Mucosa of stomach (tissue), 1 donor: ENCODE measurements at regions not wholly inside any gene's neighbourhood (a gene's known extent, or its start where the extent isn't known, plus 50 kb on each side); places are given as distances from the start of the nearest gene placed in this dataset.
"Not testable (repeated sequence)": the region's sequence is repeated elsewhere in the genome, so short reads cannot be mapped to it uniquely, and the experiment has no call there.

Experiments
- H3K27me3 ChIP-seq: one replicate; pipeline ENCODE4 v1.7.0; 2013; ENCODE audit warnings: mild to moderate bottlenecking, low read length; ENCODE audit not compliant: control insufficient read depth, insufficient read depth
- H3K36me3 ChIP-seq: one replicate; pipeline ENCODE4 v1.7.0; 2013; ENCODE audit warnings: low read length; ENCODE audit not compliant: control insufficient read depth, insufficient read depth
- H3K4me1 ChIP-seq: one replicate; pipeline ENCODE4 v1.7.0; 2013; ENCODE audit warnings: mild to moderate bottlenecking, low read length; ENCODE audit not compliant: control insufficient read depth, insufficient read depth
- H3K4me3 ChIP-seq: one replicate; pipeline ENCODE4 v1.7.0; 2013; ENCODE audit warnings: low read length
- H3K9ac ChIP-seq: one replicate; pipeline ENCODE4 v1.7.0; 2013; ENCODE audit warnings: mild to moderate bottlenecking, low read length, moderate library complexity
- H3K9me3 ChIP-seq: one replicate; pipeline ENCODE4 v1.7.0; 2013; ENCODE audit warnings: mild to moderate bottlenecking, low read length, moderate library complexity; ENCODE audit not compliant: control insufficient read depth
- donor health status: Pancreatic carcinoma.

- no peaks in the 10 kb centered on the region for H3K36me3 ChIP-seq
- H3K4me1 ChIP-seq, result no peaks in the 10 kb centered on the region
- H3K4me3 ChIP-seq, result no peak overlapping the region
- H3K9me3 ChIP-seq, result no peaks in the 10 kb centered on the region
- no peak overlapping the region for H3K9ac ChIP-seq
- no peaks in the 10 kb centered on the region for H3K27me3 ChIP-seq
Observed at GRCh38 chr10:10727812-10728211, 289.9 kb upstream of the CELF2 start.

GRCh38 chr10:10730471-10731043, 287.1 kb upstream of the CELF2 start:
- Histone ChIP-seq H3K9me3 (no peaks in the 10 kb centered on the region), H3K4me1 (no peaks in the 10 kb centered on the region), H3K36me3 (no peaks in the 10 kb centered on the region), H3K27me3 (no peaks in the 10 kb centered on the region), H3K9ac (no peak overlapping the region), H3K4me3 (no peak overlapping the region)

GRCh38 chr10:10731366-10731765, 286.3 kb upstream of the CELF2 start:
- no peaks in the 10 kb centered on the region for H3K4me1 ChIP-seq
- no peaks in the 10 kb centered on the region for H3K9me3 ChIP-seq

GRCh38 chr10:10734356-10735064, 283.2 kb upstream of the CELF2 start:
- Histone ChIP-seq H3K27me3 (no peaks in the 10 kb centered on the region), H3K9me3 (no peaks in the 10 kb centered on the region), H3K4me1 (no peaks in the 10 kb centered on the region), H3K4me3 (no peak overlapping the region), H3K9ac (no peak overlapping the region), H3K36me3 (no peaks in the 10 kb centered on the region)

More at GRCh38 chr10:10731366-10731765, 286.3 kb upstream of the CELF2 start:
- H3K9ac ChIP-seq, result no peak overlapping the region
- H3K27me3 ChIP-seq, result no peaks in the 10 kb centered on the region
- no peaks in the 10 kb centered on the region for H3K36me3 ChIP-seq
- H3K4me3 ChIP-seq, result no peak overlapping the region

- no peak overlapping the region for H3K4me3 ChIP-seq
Observed at GRCh38 chr10:10745291-10745690, 272.4 kb upstream of the CELF2 start.

GRCh38 chr10:10755490-10755889, 262.2 kb upstream of the CELF2 start:
- Histone ChIP-seq H3K27me3 (no peaks in the 10 kb centered on the region), H3K9ac (no peak overlapping the region), H3K36me3 (no peaks in the 10 kb centered on the region), H3K4me1 (no peaks in the 10 kb centered on the region), H3K4me3 (no peak overlapping the region), H3K9me3 (no peaks in the 10 kb centered on the region)

More at GRCh38 chr10:10745291-10745690, 272.4 kb upstream of the CELF2 start:
- Histone ChIP-seq H3K4me1 (no peaks in the 10 kb centered on the region), H3K36me3 (no peaks in the 10 kb centered on the region), H3K27me3 (no peaks in the 10 kb centered on the region), H3K9ac (no peak overlapping the region), H3K9me3 (no peaks in the 10 kb centered on the region)

GRCh38 chr10:10758306-10758705, 259.4 kb upstream of the CELF2 start:
- Histone ChIP-seq H3K9me3 (no peaks in the 10 kb centered on the region), H3K4me3 (no peak overlapping the region), H3K36me3 (no peaks in the 10 kb centered on the region), H3K9ac (no peak overlapping the region), H3K27me3 (no peaks in the 10 kb centered on the region), H3K4me1 (no peaks in the 10 kb centered on the region)

- not testable (repeated sequence) for H3K4me1 ChIP-seq, H3K36me3 ChIP-seq, H3K27me3 ChIP-seq, H3K9me3 ChIP-seq, H3K9ac ChIP-seq, H3K4me3 ChIP-seq
Observed at GRCh38 chr10:10759806-10760205, 257.9 kb upstream of the CELF2 start.

GRCh38 chr10:10765017-10765416, 252.7 kb upstream of the CELF2 start:
- Histone ChIP-seq H3K4me3 (no peak overlapping the region), H3K27me3 (no peaks in the 10 kb centered on the region), H3K4me1 (no peaks in the 10 kb centered on the region), H3K9me3 (no peaks in the 10 kb centered on the region), H3K36me3 (no peaks in the 10 kb centered on the region), H3K9ac (no peak overlapping the region)

- H3K4me3 ChIP-seq, result no peak overlapping the region
- H3K4me1 ChIP-seq, result no peaks in the 10 kb centered on the region
- no peaks in the 10 kb centered on the region for H3K36me3 ChIP-seq
- no peaks in the 10 kb centered on the region for H3K9me3 ChIP-seq
- no peak overlapping the region for H3K9ac ChIP-seq
- no peaks in the 10 kb centered on the region for H3K27me3 ChIP-seq
Observed at GRCh38 chr10:10772411-10772810, 245.3 kb upstream of the CELF2 start.

GRCh38 chr10:10772874-10773508, 244.7 kb upstream of the CELF2 start:
- H3K4me1 ChIP-seq, result no peaks in the 10 kb centered on the region
- H3K9me3 ChIP-seq, result no peaks in the 10 kb centered on the region
- no peak overlapping the region for H3K9ac ChIP-seq
- H3K4me3 ChIP-seq, result no peak overlapping the region
- no peaks in the 10 kb centered on the region for H3K36me3 ChIP-seq
- H3K27me3 ChIP-seq, result no peaks in the 10 kb centered on the region

- no peaks in the 10 kb centered on the region for H3K36me3 ChIP-seq
- H3K27me3 ChIP-seq, result no peaks in the 10 kb centered on the region
- H3K9ac ChIP-seq, result no peak overlapping the region
- no peaks in the 10 kb centered on the region for H3K9me3 ChIP-seq
- H3K4me3 ChIP-seq, result no peak overlapping the region
- no peaks in the 10 kb centered on the region for H3K4me1 ChIP-seq
Observed at GRCh38 chr10:10774416-10774815, 243.3 kb upstream of the CELF2 start.
